HL-60 (cell line): ENCODE measurements at regions not wholly inside any gene's neighbourhood (a gene's known extent, or its start where the extent isn't known, plus 50 kb on each side); places are given as distances from the start of the nearest gene placed in this dataset.

Source experiments
- DNase-seq, 2 experiments: peaks; one replicate each; pipeline ENCODE4 v3.0.0-alpha.2; 2010 to 2020; ENCODE audit warnings: low read depth in 1 of 2, low spot score in 1 of 2
- H3K27ac ChIP-seq: fragments of 250-450 bp; sonication (Bioruptor Pico); replicated peaks from 2 replicates; pipeline ENCODE4 v1.5.1; 2020; ENCODE audit warnings: mild to moderate bottlenecking, moderate library complexity
- H3K27me3 ChIP-seq: fragments of 250-450 bp; sonication (Bioruptor Pico); 2 replicates; pipeline ENCODE4 v1.5.1; 2021; ENCODE audit warnings: mild to moderate bottlenecking, moderate library complexity; ENCODE audit not compliant: insufficient read depth, poor library complexity, severe bottlenecking
- H3K4me3 ChIP-seq: replicated peaks from 2 replicates; pipeline ENCODE4 v1.5.1; 2011; ENCODE audit warnings: mild to moderate bottlenecking, control low read depth, low read length; ENCODE audit not compliant: insufficient read depth
- CTCF ChIP-seq: IDR thresholded peaks from one replicate; pipeline ENCODE4 v1.5.1; 2011; ENCODE audit warnings: low read length, control low read depth, inconsistent platforms; ENCODE audit not compliant: insufficient read depth
- GABPA ChIP-seq: IDR thresholded peaks from 2 replicates; pipeline ENCODE4 v1.6.1; 2012; ENCODE audit warnings: low read depth
- POLR2AphosphoS5 ChIP-seq: IDR thresholded peaks from 2 replicates; pipeline ENCODE4 v1.6.1; 2012; ENCODE audit warnings: low read depth
- SPI1 ChIP-seq: IDR thresholded peaks from 2 replicates; pipeline ENCODE4 v1.6.1; 2012; ENCODE audit warnings: low read depth, mild to moderate bottlenecking, borderline replicate concordance
- TF ChIP-seq, protein P1 (sequence below): IDR thresholded peaks from 2 replicates; pipeline ENCODE4 v1.6.1; 2012; ENCODE audit warnings: low read depth; ENCODE audit not compliant: insufficient replicate concordance

- Histone ChIP-seq H3K4me3 (no peak overlapping the region), H3K27me3 (no peaks in the 10 kb centered on the region), H3K27ac (no peak overlapping the region)
- DNase-seq: no peak
- no peak for TF ChIP-seq SPI1
- TF ChIP-seq, protein P1, sequence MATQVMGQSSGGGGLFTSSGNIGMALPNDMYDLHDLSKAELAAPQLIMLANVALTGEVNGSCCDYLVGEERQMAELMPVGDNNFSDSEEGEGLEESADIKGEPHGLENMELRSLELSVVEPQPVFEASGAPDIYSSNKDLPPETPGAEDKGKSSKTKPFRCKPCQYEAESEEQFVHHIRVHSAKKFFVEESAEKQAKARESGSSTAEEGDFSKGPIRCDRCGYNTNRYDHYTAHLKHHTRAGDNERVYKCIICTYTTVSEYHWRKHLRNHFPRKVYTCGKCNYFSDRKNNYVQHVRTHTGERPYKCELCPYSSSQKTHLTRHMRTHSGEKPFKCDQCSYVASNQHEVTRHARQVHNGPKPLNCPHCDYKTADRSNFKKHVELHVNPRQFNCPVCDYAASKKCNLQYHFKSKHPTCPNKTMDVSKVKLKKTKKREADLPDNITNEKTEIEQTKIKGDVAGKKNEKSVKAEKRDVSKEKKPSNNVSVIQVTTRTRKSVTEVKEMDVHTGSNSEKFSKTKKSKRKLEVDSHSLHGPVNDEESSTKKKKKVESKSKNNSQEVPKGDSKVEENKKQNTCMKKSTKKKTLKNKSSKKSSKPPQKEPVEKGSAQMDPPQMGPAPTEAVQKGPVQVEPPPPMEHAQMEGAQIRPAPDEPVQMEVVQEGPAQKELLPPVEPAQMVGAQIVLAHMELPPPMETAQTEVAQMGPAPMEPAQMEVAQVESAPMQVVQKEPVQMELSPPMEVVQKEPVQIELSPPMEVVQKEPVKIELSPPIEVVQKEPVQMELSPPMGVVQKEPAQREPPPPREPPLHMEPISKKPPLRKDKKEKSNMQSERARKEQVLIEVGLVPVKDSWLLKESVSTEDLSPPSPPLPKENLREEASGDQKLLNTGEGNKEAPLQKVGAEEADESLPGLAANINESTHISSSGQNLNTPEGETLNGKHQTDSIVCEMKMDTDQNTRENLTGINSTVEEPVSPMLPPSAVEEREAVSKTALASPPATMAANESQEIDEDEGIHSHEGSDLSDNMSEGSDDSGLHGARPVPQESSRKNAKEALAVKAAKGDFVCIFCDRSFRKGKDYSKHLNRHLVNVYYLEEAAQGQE: no peak
- no peak for TF ChIP-seq POLR2AphosphoS5
- TF ChIP-seq GABPA: no peak
- no peak for TF ChIP-seq CTCF
Observed at GRCh38 chr5:67903121-67903520, 312.4 kb upstream of the PIK3R1 start.

DNA sequence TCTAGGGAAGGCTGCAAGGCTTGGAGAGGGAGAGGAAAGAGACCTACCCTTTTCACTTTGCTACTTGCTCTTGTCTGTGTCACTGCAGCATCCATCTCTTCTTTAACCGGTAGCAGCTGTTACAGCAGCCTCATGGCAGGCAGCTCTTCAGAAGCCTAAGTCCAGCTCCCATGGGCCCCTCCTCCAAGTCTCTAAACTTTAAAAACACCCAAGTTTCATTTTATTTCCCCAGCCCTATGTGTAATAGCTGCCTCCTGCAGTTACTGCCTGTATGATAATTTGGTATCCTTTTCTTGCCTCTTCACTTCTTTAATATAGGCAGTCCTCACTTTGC is 313.1 kb upstream of the PIK3R1 start:
- Histone ChIP-seq H3K4me3 (no peak overlapping the region), H3K27me3 (no peaks in the 10 kb centered on the region), H3K27ac (no peak overlapping the region)
- no peak for DNase-seq
- TF ChIP-seq, protein P1: no peak

- Histone ChIP-seq H3K27ac (no peak overlapping the region), H3K27me3 (no peaks in the 10 kb centered on the region), H3K4me3 (no peak overlapping the region)
- DNase-seq: no peak
- TF ChIP-seq SPI1 (no peak), CTCF (no peak), GABPA (no peak), POLR2AphosphoS5 (no peak)
- TF ChIP-seq, protein P1: no peak
Observed at GRCh38 chr5:67901814-67902496, 313.6 kb upstream of the PIK3R1 start.
